ENCODE measurements at regions not wholly inside any gene's neighbourhood (a gene's known extent, or its start where the extent isn't known, plus 50 kb on each side); places are given as distances from the start of the nearest gene placed in this dataset.

GRCh38 chr4:156146571-156146970, 192.9 kb upstream of the CTSO start:
- TF ChIP-seq POLR2AphosphoS5 (IDR thresholded peaks at IDR 0.05; ENCODE audit: borderline replicate concordance, low read depth, low read length), result no peak
- TF ChIP-seq EZH2 (IDR thresholded peaks at IDR 0.05), result no peak
- no peak for TF ChIP-seq FOXP2 (optimal IDR thresholded peaks at IDR 0.05; ENCODE audit: control extremely low read depth, extremely low read length, insufficient read depth)
